ENCODE measurements at regions not wholly inside any gene's neighbourhood (a gene's known extent, or its start where the extent isn't known, plus 50 kb on each side); places are given as distances from the start of the nearest gene placed in this dataset.
A peak's percentile ranks its signal among the peaks of the same experiment; 100 is the strongest.

- no peak for FAIRE-seq
Observed at GRCh38 chr1:70895531-70895930, 152.1 kb downstream of the PTGER3 start.

GRCh38 chr1:70896224-70896623, 151.4 kb downstream of the PTGER3 start:
- no peak for FAIRE-seq

GRCh38 chr1:70897273-70897672, 150.3 kb downstream of the PTGER3 start:
- FAIRE-seq = no peak

GRCh38 chr1:70899735-70900134, 147.9 kb downstream of the PTGER3 start:
- no peak for FAIRE-seq

GRCh38 chr1:70902211-70902610, 145.4 kb downstream of the PTGER3 start:
- no peak for FAIRE-seq

- FAIRE-seq = no peak
Observed at GRCh38 chr1:70906800-70907199, 140.8 kb downstream of the PTGER3 start.

GRCh38 chr1:70907563-70908310, 139.9 kb downstream of the PTGER3 start:
- no peak for FAIRE-seq

- no peak for FAIRE-seq
Observed at GRCh38 chr1:70909262-70909822, 138.3 kb downstream of the PTGER3 start.

GRCh38 chr1:70910013-70910412, 137.6 kb downstream of the PTGER3 start:
- FAIRE-seq = no peak

GRCh38 chr1:70911861-70912260, 135.8 kb downstream of the PTGER3 start:
- no peak for FAIRE-seq

- FAIRE-seq = no peak
Observed at GRCh38 chr1:70914224-70914623, 133.4 kb downstream of the PTGER3 start.

GRCh38 chr1:70915258-70916033, 132.2 kb downstream of the PTGER3 start:
- peak; percentile 68 for FAIRE-seq

- no peak for FAIRE-seq
Observed at GRCh38 chr1:70916034-70916427, 131.6 kb downstream of the PTGER3 start.

GRCh38 chr1:70919706-70920323, 127.8 kb downstream of the PTGER3 start:
- FAIRE-seq = no peak

Measured in endometrium (tissue), 2 donors.